HAP-1 (cell line): ENCODE measurements at regions not wholly inside any gene's neighbourhood (a gene's known extent, or its start where the extent isn't known, plus 50 kb on each side); places are given as distances from the start of the nearest gene placed in this dataset.
"Not testable (repeated sequence)": the region's sequence is repeated elsewhere in the genome, so short reads cannot be mapped to it uniquely, and the experiment has no call there.

Experiments
- DNase-seq, 2 experiments: peaks; one replicate each; pipeline ENCODE4 v3.0.0-alpha.2; 2016 to 2020; ENCODE audit warnings: low spot score in 2 of 2
- H3K27me3 ChIP-seq: fragments of 250-450 bp; sonication (Bioruptor Pico); 2 replicates; pipeline ENCODE4 v1.5.1; 2020; ENCODE audit warnings: low read depth, mild to moderate bottlenecking, moderate library complexity
- H3K36me3 ChIP-seq: fragments of 250-450 bp; sonication (Bioruptor Pico); replicated peaks from 2 replicates; pipeline ENCODE4 v1.5.1; 2020; ENCODE audit warnings: mild to moderate bottlenecking
- H3K4me1 ChIP-seq: fragments of 250-450 bp; sonication (Bioruptor Pico); 2 replicates; pipeline ENCODE4 v1.5.1; 2020; ENCODE audit warnings: mild to moderate bottlenecking
- H3K4me3 ChIP-seq: fragments of 250-450 bp; sonication (Bioruptor Pico); 2 replicates; pipeline ENCODE4 v1.5.1; 2020; ENCODE audit warnings: mild to moderate bottlenecking, moderate library complexity
- H3K9me3 ChIP-seq: fragments of 250-450 bp; sonication (Bioruptor Pico); 2 replicates; pipeline ENCODE4 v1.5.1; 2020; ENCODE audit warnings: mild to moderate bottlenecking, moderate library complexity
- in situ Hi-C: fragments of 300-500 bp; cut with MboI; formaldehyde crosslinking; loops from 3 replicates; pipeline ENCODE4 v1.14.3; 2020; ENCODE audit warnings: low sequenced_read_pairs, inconsistent platforms, mixed read lengths

DNA sequence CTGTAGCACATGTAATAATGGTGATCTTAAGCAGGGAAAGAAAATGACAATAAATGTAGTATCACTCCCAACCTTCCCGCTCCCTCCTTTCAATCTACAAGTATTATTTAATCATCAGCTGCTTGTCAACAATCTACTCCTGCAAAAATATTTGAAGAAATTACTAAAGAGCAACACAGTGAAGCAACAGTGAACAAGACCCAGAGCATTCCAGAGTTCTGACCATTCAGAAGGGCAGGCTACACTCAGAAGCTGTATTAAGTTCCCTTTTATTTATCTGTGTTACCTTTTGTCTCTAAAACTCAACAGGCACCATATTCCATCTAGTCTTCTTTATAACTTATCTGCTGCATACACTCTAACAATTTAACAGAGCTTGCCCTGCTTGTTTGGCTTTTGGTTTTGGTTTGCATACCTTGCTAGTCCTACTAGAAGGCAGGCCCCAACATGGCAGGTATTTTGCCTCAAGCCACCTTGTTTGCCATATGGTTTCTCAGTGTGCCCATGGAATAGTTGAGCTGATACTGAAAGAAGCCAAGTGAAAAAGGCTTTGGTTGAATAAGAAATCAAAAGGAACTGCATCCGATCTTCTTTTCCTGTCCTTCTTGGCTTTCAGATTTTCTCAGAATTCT lies 253.9 kb downstream of the CEMIP2 start:
- in situ Hi-C loops = no loop called here
- H3K4me1 ChIP-seq = no peaks in the 10 kb centered on the region
- H3K36me3 ChIP-seq = no peaks in the 10 kb centered on the region
- H3K9me3 ChIP-seq = no peaks in the 10 kb centered on the region
- no peak overlapping the region for H3K4me3 ChIP-seq
- peaks cover 13% of the 10 kb centered on the region; the same call in 1 of the 2 replicates for H3K27me3 ChIP-seq
- no peak for DNase-seq

DNA sequence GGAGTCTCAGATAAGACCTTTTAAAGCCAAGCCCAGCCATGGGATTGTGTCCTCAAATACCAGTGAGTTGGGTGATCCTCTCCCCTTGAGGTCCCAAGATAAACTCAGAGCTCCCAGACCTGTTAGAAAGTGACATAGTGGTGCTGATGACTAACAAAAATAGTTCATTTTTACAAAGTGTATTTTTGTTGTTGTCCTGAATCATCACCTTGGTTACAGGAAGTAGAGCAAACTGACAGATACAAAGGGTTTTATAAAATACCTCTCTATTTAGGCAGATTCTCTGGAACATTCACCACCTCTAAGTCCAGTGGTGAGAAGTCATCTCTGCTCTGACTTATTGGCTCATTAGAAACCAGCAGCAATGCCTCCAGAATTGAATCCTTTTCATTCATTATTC lies 259.3 kb downstream of the CEMIP2 start:
- H3K4me3 ChIP-seq = no peak overlapping the region
- H3K9me3 ChIP-seq = no peaks in the 10 kb centered on the region
- no peaks in the 10 kb centered on the region for H3K4me1 ChIP-seq
- in situ Hi-C loops = no loop called here
- no peak for DNase-seq
- H3K27me3 ChIP-seq = peaks cover 8% of the 10 kb centered on the region
- no peaks in the 10 kb centered on the region for H3K36me3 ChIP-seq

- H3K4me3 ChIP-seq, DNase-seq, H3K36me3 ChIP-seq, in situ Hi-C loops, H3K9me3 ChIP-seq, H3K27me3 ChIP-seq, H3K4me1 ChIP-seq: not testable (repeated sequence)
These were observed 260.2 kb downstream of the CEMIP2 start for GRCh38 chr9:71508141-71508540.

GRCh38 chr9:71506821-71507220 lies 261.5 kb downstream of the CEMIP2 start:
- Histone ChIP-seq H3K4me1 (no peaks in the 10 kb centered on the region), H3K36me3 (no peaks in the 10 kb centered on the region), H3K9me3 (no peaks in the 10 kb centered on the region), H3K27me3 (peaks cover 8% of the 10 kb centered on the region), H3K4me3 (no peak overlapping the region)
- no peak for DNase-seq
- in situ Hi-C loops = no loop called here

DNA sequence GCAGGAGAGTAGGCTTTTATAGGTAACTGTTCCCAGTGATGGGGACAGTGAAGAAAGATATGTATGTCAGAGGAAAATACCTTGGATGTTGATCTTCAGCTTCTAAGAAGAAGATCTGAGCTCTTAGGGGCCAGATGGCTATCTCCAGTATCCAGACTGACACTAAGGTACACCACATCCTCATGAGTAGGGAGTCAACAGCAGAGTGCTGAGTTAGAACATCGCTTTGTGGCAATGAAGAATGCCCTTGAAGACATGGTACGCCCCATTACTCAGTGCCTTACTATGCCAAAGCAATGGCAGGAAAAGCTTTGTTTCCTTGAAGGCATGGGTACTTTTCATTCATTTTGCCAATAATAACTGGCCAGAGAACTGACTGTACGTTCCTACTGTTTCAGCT lies 263.7 kb downstream of the CEMIP2 start:
- H3K9me3 ChIP-seq = no peaks in the 10 kb centered on the region
- H3K4me3 ChIP-seq = no peak overlapping the region
- H3K36me3 ChIP-seq = no peaks in the 10 kb centered on the region
- no peaks in the 10 kb centered on the region for H3K4me1 ChIP-seq
- no peak for DNase-seq
- peaks cover 8% of the 10 kb centered on the region for H3K27me3 ChIP-seq
- in situ Hi-C loops = no loop called here

DNA sequence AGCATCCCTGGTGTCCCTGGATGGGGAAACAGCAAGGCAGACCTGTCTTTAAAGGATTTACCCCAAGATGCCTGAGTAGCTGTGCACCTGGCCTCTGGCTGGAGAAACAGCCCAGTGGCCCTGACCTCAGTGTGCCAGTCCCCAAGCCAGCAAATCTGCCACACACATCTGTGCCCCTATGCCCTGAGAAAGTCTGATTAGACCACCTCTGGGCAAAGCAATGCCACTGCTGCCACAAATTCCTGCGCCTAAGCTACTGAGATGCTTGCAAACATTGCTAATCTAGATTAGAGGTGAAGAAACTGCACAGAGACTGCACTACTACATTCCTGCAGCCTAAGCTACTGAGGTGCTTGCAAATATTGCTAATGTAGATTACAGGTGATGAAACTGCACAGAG lies 269.6 kb downstream of the CEMIP2 start:
- no peaks in the 10 kb centered on the region for H3K36me3 ChIP-seq
- no peak for DNase-seq
- peaks cover 4% of the 10 kb centered on the region; the same call in 1 of the 2 replicates for H3K27me3 ChIP-seq
- no peaks in the 10 kb centered on the region for H3K9me3 ChIP-seq
- H3K4me3 ChIP-seq = no peak overlapping the region
- H3K4me1 ChIP-seq = no peaks in the 10 kb centered on the region
- in situ Hi-C loops = no loop called here

GRCh38 chr9:71490810-71491209 lies 277.5 kb downstream of the CEMIP2 start:
- Histone ChIP-seq H3K27me3 (peaks cover 39% of the 10 kb centered on the region), H3K9me3 (no peaks in the 10 kb centered on the region), H3K36me3 (no peaks in the 10 kb centered on the region), H3K4me3 (no peak overlapping the region), H3K4me1 (no peaks in the 10 kb centered on the region)
- in situ Hi-C loops = no loop called here
- no peak for DNase-seq

- DNase-seq = no peak
- H3K27me3 ChIP-seq = peaks cover 25% of the 10 kb centered on the region
- in situ Hi-C loops = no loop called here
These were observed 281.3 kb downstream of the CEMIP2 start for GRCh38 chr9:71487061-71487460.

GRCh38 chr9:71485326-71485725 lies 283.0 kb downstream of the CEMIP2 start:
- Histone ChIP-seq H3K27me3 (peaks cover 18% of the 10 kb centered on the region), H3K9me3 (no peaks in the 10 kb centered on the region), H3K36me3 (no peaks in the 10 kb centered on the region), H3K4me1 (no peaks in the 10 kb centered on the region), H3K4me3 (no peak overlapping the region)
- no peak for DNase-seq
- in situ Hi-C loops = no loop called here

More at GRCh38 chr9:71487061-71487460, 281.3 kb downstream of the CEMIP2 start:
- Histone ChIP-seq H3K4me1 (no peaks in the 10 kb centered on the region), H3K9me3 (no peaks in the 10 kb centered on the region), H3K36me3 (no peaks in the 10 kb centered on the region), H3K4me3 (no peak overlapping the region)

DNA sequence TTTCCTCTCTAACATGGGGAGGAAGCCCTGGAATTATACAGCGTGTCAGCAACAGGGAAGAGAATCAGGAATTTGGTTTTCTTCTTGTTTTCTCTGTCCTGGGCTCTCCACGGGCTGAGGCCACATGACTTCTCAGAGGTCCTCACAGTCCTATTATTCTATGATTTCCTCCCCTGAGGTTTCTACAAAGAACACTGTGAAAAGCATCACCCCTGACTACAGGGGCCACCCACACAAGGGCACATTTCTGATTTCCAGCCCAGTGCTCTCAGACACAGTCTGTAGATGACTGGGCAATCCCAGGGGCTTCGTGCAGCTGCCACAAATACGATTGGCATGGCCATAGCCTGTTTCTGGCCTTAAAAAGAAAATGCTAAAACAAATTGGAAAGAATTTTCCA lies 284.9 kb downstream of the CEMIP2 start:
- Histone ChIP-seq H3K4me1 (no peaks in the 10 kb centered on the region), H3K27me3 (peaks cover 16% of the 10 kb centered on the region), H3K4me3 (no peak overlapping the region), H3K9me3 (no peaks in the 10 kb centered on the region), H3K36me3 (no peaks in the 10 kb centered on the region)
- DNase-seq = no peak
- in situ Hi-C loops = no loop called here

DNA sequence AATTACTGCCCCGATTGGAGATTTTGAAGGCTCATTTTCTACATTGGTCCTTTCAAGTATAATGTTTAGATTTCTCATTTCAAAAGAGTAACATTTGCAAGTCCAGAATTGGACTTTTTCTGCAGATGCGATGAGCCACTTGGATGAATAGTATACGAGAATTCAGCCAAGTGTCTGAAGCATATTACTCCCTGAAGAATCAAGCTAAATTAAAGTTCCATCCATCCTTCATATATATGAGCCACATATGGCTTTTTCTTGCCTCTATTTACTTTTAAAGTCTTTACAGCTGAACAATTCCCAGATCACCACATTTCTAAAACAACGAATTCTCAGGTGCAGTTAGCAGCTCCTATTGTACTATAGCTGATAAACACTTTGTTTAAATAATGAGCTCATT lies 288.7 kb downstream of the CEMIP2 start:
- Histone ChIP-seq H3K4me3 (no peak overlapping the region), H3K27me3 (peaks cover 7% of the 10 kb centered on the region; the same call in 1 of the 2 replicates), H3K9me3 (no peaks in the 10 kb centered on the region), H3K4me1 (no peaks in the 10 kb centered on the region), H3K36me3 (no peaks in the 10 kb centered on the region)
- in situ Hi-C loops = no loop called here
- DNase-seq = no peak

- in situ Hi-C loops = no loop called here
- DNase-seq = no peak
- no peaks in the 10 kb centered on the region for H3K4me1 ChIP-seq
- peaks cover 18% of the 10 kb centered on the region for H3K27me3 ChIP-seq
- H3K36me3 ChIP-seq = no peaks in the 10 kb centered on the region
- no peaks in the 10 kb centered on the region for H3K9me3 ChIP-seq
- H3K4me3 ChIP-seq = no peak overlapping the region
These were observed 295.9 kb downstream of the CEMIP2 start for GRCh38 chr9:71472400-71472799.

- in situ Hi-C loops = no loop called here
- no peaks in the 10 kb centered on the region for H3K4me1 ChIP-seq
These were observed 302.9 kb downstream of the CEMIP2 start for GRCh38 chr9:71465392-71465791.

GRCh38 chr9:71459082-71459481 lies 309.2 kb downstream of the CEMIP2 start:
- no peak for DNase-seq
- in situ Hi-C loops = no loop called here
- Histone ChIP-seq H3K36me3 (no peaks in the 10 kb centered on the region), H3K27me3 (peaks cover 3% of the 10 kb centered on the region; the same call in 1 of the 2 replicates), H3K9me3 (no peaks in the 10 kb centered on the region), H3K4me1 (no peaks in the 10 kb centered on the region), H3K4me3 (no peak overlapping the region)

More at GRCh38 chr9:71465392-71465791, 302.9 kb downstream of the CEMIP2 start:
- H3K4me3 ChIP-seq = no peak overlapping the region
- no peak for DNase-seq
- H3K36me3 ChIP-seq = no peaks in the 10 kb centered on the region
- peaks cover 15% of the 10 kb centered on the region for H3K27me3 ChIP-seq
- H3K9me3 ChIP-seq = no peaks in the 10 kb centered on the region
